K562 (cell line): ENCODE measurements at regions not wholly inside any gene's neighbourhood (a gene's known extent, or its start where the extent isn't known, plus 50 kb on each side); places are given as distances from the start of the nearest gene placed in this dataset.
"Not testable (repeated sequence)": the region's sequence is repeated elsewhere in the genome, so short reads cannot be mapped to it uniquely, and the experiment has no call there.

Source experiments
- ATAC-seq: fragments of 200-7000 bp; cut with Tn5 transposase; 3 replicates; pipeline ENCODE4 v1.9.1; 2020; ENCODE audit warnings: moderate library complexity
- BruUV-seq: library from RNA; stranded (reverse); fragments of 400-500 nt; replicated peaks from 2 replicates; lab custom pipeline; 2021; lab: Mats Ljungman, UMichigan
- CTCF ChIA-PET: fragments of 300-600 bp; formaldehyde crosslinking; extraction: SDS; loops from one replicate; lab custom pipeline; 2021; ENCODE audit warnings: low intra/inter-chr PET ratio; lab: Yijun Ruan, JAX
- POLR2A ChIA-PET: fragments of 300-600, 350-650 bp; sonication (Branson Sonifier 250); formaldehyde crosslinking; extraction: SDS; loops from one replicate; lab custom pipeline; 2021; ENCODE audit warnings: antibody characterized with exemption, inconsistent platforms; lab: Yijun Ruan, JAX
- DNase-seq, 4 experiments: peaks; one replicate each; pipeline versions ENCODE4 v3.0.0 to v3.0.0-alpha.2; 2011 to 2018; ENCODE audit warnings: low spot score in 3 of 4, mixed read lengths in 3 of 4; ENCODE audit errors: extremely low read depth in 1 of 4
- FAIRE-seq: peaks from 2 replicates; lab custom pipeline; 2011; peaks lifted over from hg19 to GRCh38; lab: Jason Lieb, UNC
- H2AFZ ChIP-seq: 2 replicates; pipeline ENCODE4 v1.6.0; 2011; ENCODE audit warnings: low read depth, low read length, control low read depth, inconsistent platforms
- H3K27ac ChIP-seq: fragments of 200-600 bp; 3 replicates; pipeline ENCODE4 v1.8.0; 2011; ENCODE audit warnings: low read depth, mild to moderate bottlenecking, control low read depth, inconsistent platforms, low read length, moderate library complexity, mixed read lengths; ENCODE audit errors: extremely low read depth
- H3K27me3 ChIP-seq, 2 experiments: fragments of 300-600 bp in 1 of 2; 2 replicates in 1 of 2; 3 replicates in 1 of 2; pipeline versions ENCODE4 v1.6.0 to v1.8.0; 2011; ENCODE audit warnings: inconsistent platforms in 2 of 2, low read length in 2 of 2, mild to moderate bottlenecking in 1 of 2, mixed read lengths in 1 of 2, moderate library complexity in 1 of 2; ENCODE audit not compliant: control insufficient read depth in 2 of 2, insufficient read depth in 2 of 2
- H3K36me3 ChIP-seq: fragments of 300-600 bp; 3 replicates; pipeline ENCODE4 v1.8.0; 2011; ENCODE audit warnings: mild to moderate bottlenecking, low read length, inconsistent platforms; ENCODE audit not compliant: control insufficient read depth, insufficient read depth
- H3K4me1 ChIP-seq, 2 experiments: fragments of 200-600 bp in 1 of 2; replicated peaks in 1 of 2; 2 replicates in 1 of 2; 3 replicates in 1 of 2; pipeline versions ENCODE4 v1.5.1 to v1.8.0; 2011; ENCODE audit warnings: inconsistent platforms in 2 of 2, low read length in 2 of 2, mild to moderate bottlenecking in 1 of 2, mixed read lengths in 1 of 2, moderate library complexity in 1 of 2; ENCODE audit not compliant: control insufficient read depth in 2 of 2, insufficient read depth in 2 of 2
- H3K4me2 ChIP-seq: 2 replicates; pipeline ENCODE4 v1.6.1; 2011; ENCODE audit warnings: low read length, control low read depth, inconsistent platforms, mixed read lengths; ENCODE audit not compliant: insufficient read depth
- H3K4me3 ChIP-seq: fragments of 200-600 bp; sonication (generic), shearing (Covaris generic); 2 replicates; pipeline ENCODE4 v1.5.1; 2016; ENCODE audit warnings: control low read depth, inconsistent platforms
- H3K79me2 ChIP-seq: fragments of 200-600 bp; 3 replicates; pipeline ENCODE4 v1.8.0; 2011; ENCODE audit warnings: low read length, inconsistent platforms; ENCODE audit not compliant: control insufficient read depth, insufficient read depth
- H3K9ac ChIP-seq, 2 experiments: 2 replicates each; pipeline versions ENCODE4 v1.6.0 to v1.6.1; 2011; ENCODE audit warnings: low read depth in 2 of 2, low read length in 2 of 2, control low read depth in 1 of 2, inconsistent platforms in 1 of 2, mild to moderate bottlenecking in 1 of 2, mixed read lengths in 1 of 2; ENCODE audit not compliant: insufficient read depth in 1 of 2
- H3K9me1 ChIP-seq: one replicate; pipeline ENCODE4 v1.6.0; 2011; ENCODE audit warnings: inconsistent platforms, mild to moderate bottlenecking, low read length, moderate library complexity; ENCODE audit not compliant: control insufficient read depth, insufficient read depth
- H3K9me3 ChIP-seq: replicated peaks from 2 replicates; pipeline ENCODE4 v1.5.1; 2011; ENCODE audit warnings: low read depth, low read length, inconsistent platforms; ENCODE audit not compliant: control insufficient read depth, insufficient read depth
- H4K20me1 ChIP-seq: replicated peaks from 2 replicates; pipeline ENCODE4 v1.6.1; 2011; ENCODE audit warnings: low read length, inconsistent platforms, mixed read lengths; ENCODE audit not compliant: control insufficient read depth, insufficient read depth
- WGBS: fragments of 100-300 bp; shearing (Covaris generic); methylation state at CpG from one replicate; pipeline ENCODE4 v1.1.6; 2016; ENCODE audit warnings: low coverage, mixed read lengths; ENCODE audit not compliant: insufficient coverage; ENCODE audit errors: missing lambda C conversion rate; 5-methylcytosine and 5-hydroxymethylcytosine counted together
- in situ Hi-C: fragments of 300-500 bp; cut with MboI; formaldehyde crosslinking; loops from 4 replicates; pipeline ENCODE4 v1.15.0; 2018; ENCODE audit warnings: inconsistent platforms, mixed read lengths
- intact Hi-C: fragments of 100-400 bp; cut with micrococcal nuclease; formaldehyde crosslinking; loops from 2 replicates; pipeline ENCODE4 v1.14.2; 2022

GRCh38 chr4:22599929-22600432 lies 84.1 kb upstream of the ADGRA3 start:
- H3K4me1 ChIP-seq, H3K27ac ChIP-seq, H3K9me3 ChIP-seq, DNase-seq, H3K79me2 ChIP-seq, FAIRE-seq, CTCF ChIA-PET, H3K9ac ChIP-seq, H3K4me3 ChIP-seq, POLR2A ChIA-PET, in situ Hi-C loops, H4K20me1 ChIP-seq, BruUV-seq, intact Hi-C loops, H3K4me2 ChIP-seq, H2AFZ ChIP-seq, H3K9me1 ChIP-seq, H3K36me3 ChIP-seq, ATAC-seq, H3K27me3 ChIP-seq: not testable (repeated sequence)
- WGBS = 0% methylated on average over 5 of the region's 8 CpGs

- H3K4me3 ChIP-seq, POLR2A ChIA-PET, H3K4me1 ChIP-seq, H3K9ac ChIP-seq, H3K79me2 ChIP-seq, ATAC-seq, H3K9me3 ChIP-seq, H3K9me1 ChIP-seq, H3K36me3 ChIP-seq, H3K27ac ChIP-seq, CTCF ChIA-PET, H3K27me3 ChIP-seq, H3K4me2 ChIP-seq, in situ Hi-C loops, BruUV-seq, DNase-seq, H2AFZ ChIP-seq, FAIRE-seq, intact Hi-C loops, H4K20me1 ChIP-seq: not testable (repeated sequence)
- 0% methylated on average over 5 of the region's 6 CpGs for WGBS
These were observed 85.8 kb upstream of the ADGRA3 start for GRCh38 chr4:22601638-22602037.
